HEK293T (cell line): ENCODE measurements at regions not wholly inside any gene's neighbourhood (a gene's known extent, or its start where the extent isn't known, plus 50 kb on each side); places are given as distances from the start of the nearest gene placed in this dataset.

Experiments
- ARNT ChIP-seq: fragments of 450-650 bp; IDR thresholded peaks from 2 replicates; pipeline ENCODE4 v1.6.1; 2017; ENCODE audit warnings: mild to moderate bottlenecking
- BHLHE40 ChIP-seq: fragments of 450-650 bp; IDR thresholded peaks from 2 replicates; pipeline ENCODE4 v1.6.1; 2016; ENCODE audit warnings: mild to moderate bottlenecking, moderate library complexity, borderline replicate concordance
- ELF4 ChIP-seq: fragments of 450-650 bp; IDR thresholded peaks from 2 replicates; pipeline ENCODE4 v1.6.1; 2017; ENCODE audit warnings: antibody characterized with exemption
- FOXA1 ChIP-seq: fragments of 450-650 bp; IDR thresholded peaks from 2 replicates; pipeline ENCODE4 v1.6.1; 2016; ENCODE audit warnings: mild to moderate bottlenecking
- FOXM1 ChIP-seq: fragments of 450-650 bp; IDR thresholded peaks from 2 replicates; pipeline ENCODE4 v1.6.1; 2017; ENCODE audit warnings: mild to moderate bottlenecking, borderline replicate concordance
- L3MBTL2 ChIP-seq: fragments of 450-650 bp; conservative IDR thresholded peaks from 2 replicates; pipeline ENCODE4 v1.6.1; 2016; ENCODE audit warnings: mild to moderate bottlenecking
- LEF1 ChIP-seq: fragments of 450-650 bp; IDR thresholded peaks from 2 replicates; pipeline ENCODE4 v1.6.1; 2017; ENCODE audit warnings: mild to moderate bottlenecking, borderline replicate concordance
- NFRKB ChIP-seq: fragments of 450-650 bp; IDR thresholded peaks from 2 replicates; pipeline ENCODE4 v1.6.1; 2016; ENCODE audit warnings: mild to moderate bottlenecking, moderate library complexity
- PKNOX1 ChIP-seq: fragments of 450-650 bp; IDR thresholded peaks from 2 replicates; pipeline ENCODE4 v1.6.1; 2016
- SP1 ChIP-seq: fragments of 450-650 bp; IDR thresholded peaks from 2 replicates; pipeline ENCODE4 v1.6.1; 2017
- SUZ12 ChIP-seq: fragments of 450-650 bp; IDR thresholded peaks from 2 replicates; pipeline ENCODE4 v1.6.1; 2016; ENCODE audit warnings: mild to moderate bottlenecking

- TF ChIP-seq NFRKB (no peak), FOXA1 (no peak), BHLHE40 (no peak), SUZ12 (no peak), SP1 (no peak), ELF4 (no peak), L3MBTL2 (no peak), FOXM1 (no peak), ARNT (no peak), LEF1 (no peak), PKNOX1 (no peak)
Observed at GRCh38 chr9:107174441-107174840, 108.6 kb upstream of the RAD23B start.
